Stimulated activated CD4-positive, alpha-beta T cell treated with anti-CD3 and anti-CD28 coated beads, Interleukin-4, amount 100 ng/mL, for 1 hour (primary cell): ENCODE measurements at regions not wholly inside any gene's neighbourhood (a gene's known extent, or its start where the extent isn't known, plus 50 kb on each side); places are given as distances from the start of the nearest gene placed in this dataset.
"Not testable (repeated sequence)": the region's sequence is repeated elsewhere in the genome, so short reads cannot be mapped to it uniquely, and the experiment has no call there.

Experiments
- DNase-seq: peaks from one replicate; pipeline ENCODE4 v3.0.0-alpha.2; 2020

DNA sequence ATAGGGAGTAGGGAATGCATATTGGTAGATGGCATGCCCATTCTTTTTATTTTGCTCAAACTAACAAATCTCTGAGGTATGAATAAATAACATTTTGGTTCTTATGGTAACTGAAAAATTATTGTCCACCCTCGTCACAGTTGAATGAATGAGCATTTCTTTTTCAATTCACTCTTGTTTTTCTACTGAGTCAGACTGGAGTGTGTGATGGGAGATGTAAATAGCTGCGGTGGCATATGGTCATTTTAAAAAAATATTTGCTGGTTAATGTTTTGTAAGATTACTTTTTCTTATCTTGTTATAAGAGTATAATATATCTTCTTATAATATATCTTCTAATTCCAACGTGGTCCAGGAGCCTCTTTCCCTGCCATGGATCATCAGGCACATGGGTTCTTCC lies 586.5 kb downstream of the SLITRK5 start:
- no peak for DNase-seq

DNA sequence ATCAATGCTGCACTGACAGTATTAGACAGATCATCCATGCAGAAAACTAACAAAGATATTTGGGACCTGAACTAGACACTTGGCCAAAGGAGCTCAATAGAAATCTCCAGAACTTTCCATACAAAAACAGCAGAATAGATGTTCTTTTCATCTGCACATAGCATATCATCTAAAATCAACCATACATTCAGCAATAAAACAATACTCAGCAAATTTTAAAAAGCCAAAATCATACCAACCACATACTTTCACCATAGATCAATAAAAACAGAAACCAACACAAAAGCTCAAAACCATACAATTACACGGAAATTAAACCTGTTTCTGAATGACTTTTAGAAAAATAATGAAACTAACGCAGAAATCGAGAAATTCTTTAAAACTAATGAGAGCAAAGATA lies 592.6 kb downstream of the SLITRK5 start:
- no peak for DNase-seq

DNA sequence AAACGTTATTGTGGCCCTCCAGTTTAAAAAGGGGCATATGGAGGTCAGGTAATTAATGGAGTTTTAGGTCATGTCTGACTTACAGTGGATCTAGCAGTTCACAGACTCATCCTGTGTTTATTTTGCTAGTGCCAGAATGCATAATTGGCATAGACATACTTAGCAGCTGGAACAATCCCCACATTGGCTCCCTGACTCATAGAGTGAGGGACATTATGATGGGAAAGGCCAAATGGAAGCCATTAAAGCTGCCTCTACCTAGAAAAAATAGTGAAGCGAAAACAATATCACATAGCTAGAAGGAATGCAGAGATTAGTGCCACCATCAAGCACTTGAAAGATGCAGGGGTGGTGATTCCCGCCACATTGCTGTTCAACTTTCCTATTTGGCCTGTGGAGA lies 610.7 kb downstream of the SLITRK5 start:
- no peak for DNase-seq

DNA sequence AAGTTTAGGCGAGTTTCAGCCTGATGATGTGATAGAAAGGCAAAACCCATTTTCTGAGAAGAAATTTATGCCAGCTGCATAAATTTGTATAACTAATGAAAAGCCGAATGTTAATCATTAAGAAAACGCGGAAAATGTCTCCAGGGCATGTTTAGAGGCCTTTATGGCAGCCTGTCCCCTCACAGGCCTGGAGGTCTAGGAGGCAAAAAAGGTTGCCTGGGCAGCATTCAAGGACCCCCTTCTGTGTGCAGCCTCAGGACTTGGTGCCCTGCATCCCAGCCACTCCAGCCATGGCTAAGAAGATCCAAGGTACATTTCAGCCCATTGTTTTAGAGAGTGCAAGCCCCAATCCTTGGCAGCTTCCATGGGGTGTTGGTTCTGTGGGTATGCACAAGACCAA lies 614.2 kb downstream of the SLITRK5 start:
- no peak for DNase-seq

DNA sequence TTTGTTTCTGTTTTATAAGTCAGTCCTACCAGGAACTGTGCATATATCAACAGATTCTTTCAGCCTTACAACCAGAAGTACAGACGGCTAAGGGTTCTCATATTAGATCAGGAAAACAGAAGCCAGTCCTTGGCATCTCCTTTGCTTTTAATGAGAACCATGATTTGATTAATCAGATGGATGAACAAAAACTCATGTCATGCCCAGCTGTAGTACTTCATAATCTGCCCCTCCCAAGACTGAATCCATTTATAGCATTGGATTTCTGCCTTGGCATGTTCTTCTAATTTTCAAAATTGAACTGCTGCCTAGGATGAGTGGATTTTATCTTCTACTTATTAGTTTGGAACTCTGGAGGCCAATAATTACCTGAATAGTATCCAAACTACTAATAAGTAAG lies 617.2 kb downstream of the SLITRK5 start:
- no peak for DNase-seq

DNA sequence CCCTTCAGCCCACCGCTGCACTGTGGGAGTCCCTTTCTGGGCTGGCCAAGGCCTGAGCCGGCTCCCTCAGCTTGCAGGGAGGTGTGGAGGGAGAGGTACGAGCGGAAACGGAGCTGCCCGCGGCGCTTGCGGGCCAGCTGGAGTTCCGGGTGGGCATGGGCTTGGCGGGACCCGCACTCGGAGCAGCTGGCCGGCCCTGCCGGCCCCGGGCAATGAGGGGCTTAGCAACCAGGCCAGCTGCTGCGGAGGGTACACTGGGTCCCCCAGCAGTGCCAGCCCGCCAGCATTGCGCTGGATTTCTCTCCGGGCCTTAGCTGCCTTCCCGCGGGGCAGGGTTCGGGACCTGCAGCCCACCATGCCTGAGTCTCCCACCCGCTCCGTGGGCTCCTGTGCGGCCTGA lies 620.6 kb downstream of the SLITRK5 start:
- DNase-seq = not testable (repeated sequence)

DNA sequence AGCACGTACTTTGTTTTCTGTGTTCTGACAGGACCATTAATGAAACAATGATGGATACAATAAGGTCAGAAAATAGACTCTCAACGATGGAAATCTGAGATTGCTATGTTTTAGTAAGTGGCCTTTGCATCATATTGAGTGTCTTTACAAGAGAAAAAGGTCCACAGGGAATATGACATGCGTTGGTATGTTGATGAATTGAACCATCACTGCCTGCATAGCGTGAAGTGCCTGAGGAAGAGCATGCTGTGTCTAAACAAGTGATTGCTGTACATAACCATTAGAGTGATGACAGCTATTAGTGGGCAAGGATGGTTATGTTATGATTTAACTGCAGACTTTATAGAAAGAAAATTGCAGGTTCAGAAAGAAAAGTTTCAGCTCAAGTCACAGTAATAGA lies 623.2 kb downstream of the SLITRK5 start:
- no peak for DNase-seq

DNA sequence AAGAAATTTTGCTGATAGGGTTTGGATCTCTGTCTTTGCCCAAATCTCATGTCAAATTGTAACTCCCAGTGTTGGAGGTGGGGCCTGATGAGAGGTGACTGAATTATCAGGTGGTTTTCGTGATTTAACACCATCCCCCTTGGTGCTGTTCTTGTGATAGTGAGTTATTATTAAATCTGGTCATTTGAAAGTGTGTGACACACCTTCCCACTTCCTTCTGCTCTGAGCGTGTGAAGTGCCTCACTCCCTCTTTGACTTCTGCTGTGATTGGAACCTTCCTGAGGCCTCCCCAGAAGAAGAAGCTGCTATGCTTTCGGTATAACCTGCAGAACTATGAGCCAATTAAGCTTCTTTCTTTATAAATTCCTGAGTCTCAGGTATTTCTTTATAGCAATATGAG lies 632.0 kb downstream of the SLITRK5 start:
- DNase-seq = no peak

DNA sequence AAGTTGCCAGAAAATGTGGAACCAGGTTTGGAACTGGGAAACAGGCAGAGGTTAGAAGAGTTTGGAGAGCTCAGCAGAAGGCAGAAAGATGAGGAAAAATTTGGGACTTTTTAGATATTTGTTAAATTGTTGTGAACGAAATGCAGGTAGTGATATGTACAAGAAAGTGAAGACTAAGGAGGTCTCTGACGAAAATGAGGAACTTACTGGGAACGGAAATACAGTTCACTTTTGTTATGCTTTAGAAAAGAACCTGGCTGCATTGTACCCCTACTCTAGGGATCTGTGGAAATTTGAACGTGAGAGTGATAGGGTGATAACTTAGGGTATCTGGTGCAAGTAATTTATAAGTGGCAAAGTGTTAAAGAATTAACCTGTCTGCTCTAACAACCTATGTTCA lies 632.4 kb downstream of the SLITRK5 start:
- DNase-seq = no peak

DNA sequence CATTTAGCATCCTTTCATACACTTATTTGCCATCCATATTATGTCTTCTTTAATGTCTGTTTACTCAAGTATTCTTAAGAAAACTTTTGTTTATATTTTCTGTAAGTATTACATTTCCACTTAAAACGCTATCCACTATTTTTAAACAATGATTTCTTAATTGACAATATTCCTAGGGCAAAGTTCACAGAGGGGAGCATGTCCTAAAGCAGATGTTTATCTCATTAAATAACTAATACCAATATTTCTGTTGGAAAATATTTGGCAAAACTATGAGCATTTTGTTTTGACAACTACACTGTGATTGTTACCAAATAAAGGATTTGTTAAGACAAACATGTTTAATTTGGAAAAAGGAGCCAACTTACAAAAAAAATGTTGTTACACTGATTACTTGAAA lies 643.3 kb downstream of the SLITRK5 start:
- no peak for DNase-seq

DNA sequence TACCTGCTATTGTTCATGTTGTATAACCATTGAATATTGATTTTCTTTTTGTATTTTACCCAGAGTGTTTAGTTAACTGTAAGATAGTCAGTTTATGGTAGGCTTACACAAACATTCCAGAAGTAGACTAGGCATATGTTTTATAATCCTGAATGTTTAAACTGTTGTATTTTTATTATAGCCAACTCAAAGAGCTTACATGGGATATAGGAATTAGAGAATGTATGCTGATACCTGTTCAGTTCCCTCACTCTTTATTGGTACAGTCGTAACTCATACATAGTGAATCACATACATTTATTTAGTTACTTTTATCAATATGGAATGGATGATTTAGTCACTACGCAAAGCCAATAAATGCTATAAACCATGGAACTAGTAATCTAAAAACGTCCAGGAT lies 657.9 kb downstream of the SLITRK5 start:
- no peak for DNase-seq

DNA sequence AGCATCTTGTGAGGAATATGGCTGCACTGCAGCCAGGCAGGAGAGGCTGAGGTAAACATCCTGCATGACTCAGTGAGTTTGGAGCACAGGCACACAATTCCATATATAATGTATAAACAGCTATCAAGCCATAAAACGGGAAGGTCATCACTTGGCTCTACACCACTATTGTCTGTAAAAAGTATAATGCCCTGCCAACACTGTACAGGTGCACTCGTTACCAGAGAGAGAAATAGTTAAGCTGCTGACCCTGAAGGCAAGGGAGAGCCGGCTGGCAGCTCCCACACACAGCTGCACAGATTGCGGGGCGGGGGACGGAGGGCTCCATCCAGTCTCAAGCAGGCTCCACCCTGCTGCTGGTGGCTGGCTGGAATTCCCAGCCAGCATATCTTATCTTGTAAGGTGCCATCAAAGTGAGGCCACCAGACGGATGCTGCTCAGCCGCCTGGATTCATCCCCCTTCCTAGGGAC lies 668.1 kb downstream of the SLITRK5 start:
- DNase-seq = no peak

DNA sequence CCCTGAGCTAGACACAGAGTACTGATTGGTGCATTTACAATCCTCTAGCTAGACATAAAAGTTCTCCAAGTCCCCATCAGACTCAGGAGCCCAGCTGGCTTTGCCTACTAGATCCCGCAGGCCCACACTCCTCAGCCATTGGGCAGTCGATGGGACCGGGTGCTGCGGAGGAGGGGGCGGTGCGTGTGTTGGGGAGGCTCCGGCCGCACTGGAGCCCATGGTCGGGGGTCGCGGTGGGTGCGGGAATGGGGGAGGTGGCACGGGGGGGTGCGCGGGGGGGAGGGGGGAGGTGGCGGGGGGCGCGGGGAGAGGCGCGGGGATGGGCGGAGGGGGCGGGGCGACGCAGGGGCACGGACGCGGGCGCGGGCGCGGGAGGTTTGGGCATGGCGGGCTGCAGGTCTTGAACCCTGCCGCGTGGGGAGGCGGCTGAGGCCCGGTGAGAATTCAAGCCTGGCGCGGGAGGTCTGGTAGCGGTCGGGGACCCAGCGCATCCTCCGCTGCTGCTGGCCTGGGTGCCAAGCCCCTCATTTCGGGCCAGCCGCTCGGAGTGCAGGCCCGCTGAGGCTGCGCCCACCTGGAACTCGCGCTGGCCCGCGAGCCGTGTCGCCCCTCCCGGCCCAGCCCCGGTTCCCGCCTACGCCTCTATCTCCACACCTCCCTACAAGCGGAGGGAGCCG lies 674.1 kb downstream of the SLITRK5 start:
- no peak for DNase-seq

DNA sequence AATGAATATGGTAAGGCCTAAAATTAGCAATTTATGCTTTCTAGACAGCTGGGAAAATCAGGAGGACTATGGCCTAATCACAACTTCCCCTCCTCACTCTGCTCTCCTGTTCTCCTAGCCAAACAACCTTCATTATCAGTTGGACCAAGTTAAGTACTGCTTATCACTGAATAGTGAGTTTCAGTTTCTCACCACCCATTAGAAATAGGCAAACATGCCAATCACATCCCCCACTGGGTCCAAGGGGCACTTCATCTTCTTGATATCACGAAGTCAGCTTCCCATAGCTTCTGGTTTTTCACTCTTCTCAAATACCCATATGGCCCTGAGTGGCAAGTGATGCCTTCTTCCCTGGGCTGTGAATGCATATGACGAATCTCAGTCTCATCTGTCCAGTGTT lies 689.6 kb downstream of the SLITRK5 start:
- no peak for DNase-seq

DNA sequence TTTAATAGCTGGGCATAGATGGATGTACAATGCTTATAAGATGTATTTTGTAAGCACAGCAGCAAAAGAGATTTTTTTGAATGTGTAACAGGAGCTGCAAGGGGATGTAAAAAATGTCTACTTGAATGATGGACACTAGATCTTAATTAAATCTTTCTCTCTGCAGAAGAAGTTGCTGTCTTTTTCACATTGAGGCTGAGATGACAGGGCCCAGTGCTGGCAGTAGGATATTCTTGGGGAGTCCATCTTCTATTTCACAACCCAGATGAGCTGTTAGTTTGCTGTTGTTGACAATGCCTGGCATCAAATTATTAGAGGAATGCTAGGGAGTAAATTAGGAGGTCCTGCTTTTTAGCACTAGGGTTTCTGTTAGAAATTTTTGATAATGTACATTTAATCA lies 698.7 kb downstream of the SLITRK5 start:
- DNase-seq = no peak

DNA sequence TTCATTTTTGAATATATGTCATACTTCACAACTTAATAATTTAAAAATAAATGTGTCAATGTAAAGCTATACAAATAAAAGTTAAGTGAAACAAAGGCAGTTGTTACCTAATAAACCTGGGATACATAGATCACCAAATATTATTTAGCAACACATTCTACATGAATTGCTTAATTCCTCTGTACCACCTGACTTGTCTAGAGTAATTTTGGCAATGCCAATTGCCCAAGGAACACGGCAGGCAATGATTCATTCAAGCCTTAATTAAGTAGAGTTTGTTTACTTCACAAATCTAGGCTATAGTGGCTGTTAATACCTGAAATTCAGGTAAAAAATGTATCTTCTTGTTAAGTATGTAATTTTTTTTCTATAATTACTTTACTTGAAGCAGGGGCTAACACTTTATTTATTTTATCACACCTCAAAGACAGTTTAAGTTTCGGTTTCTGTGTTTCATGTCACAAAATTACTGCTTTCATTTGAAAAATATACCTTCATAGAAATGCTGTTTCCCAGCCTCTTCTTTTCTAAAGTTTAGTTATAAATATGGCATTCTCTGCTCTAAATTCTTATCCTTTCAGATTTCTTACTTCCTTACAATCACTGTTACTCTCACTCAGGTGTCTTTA lies 705.7 kb downstream of the SLITRK5 start:
- no peak for DNase-seq

DNA sequence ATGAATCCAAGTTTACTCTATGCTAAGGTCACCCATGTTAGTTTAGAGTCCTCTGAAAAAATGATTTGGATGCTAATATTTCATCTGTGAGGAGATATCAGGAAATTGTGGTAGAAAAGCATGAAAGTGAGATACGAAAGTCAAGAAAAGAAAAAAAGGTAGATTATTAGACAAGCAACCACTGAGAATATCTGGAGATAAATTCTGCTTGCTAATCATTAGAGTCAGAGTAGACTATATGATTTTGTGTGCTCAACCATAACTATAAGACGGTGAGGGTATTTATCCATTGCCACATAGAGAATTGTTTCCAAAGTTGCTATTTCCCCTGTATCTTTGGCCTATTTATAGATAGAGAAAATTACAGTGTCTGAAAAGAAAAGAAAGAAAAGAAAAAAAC lies 706.7 kb downstream of the SLITRK5 start:
- DNase-seq = no peak

DNA sequence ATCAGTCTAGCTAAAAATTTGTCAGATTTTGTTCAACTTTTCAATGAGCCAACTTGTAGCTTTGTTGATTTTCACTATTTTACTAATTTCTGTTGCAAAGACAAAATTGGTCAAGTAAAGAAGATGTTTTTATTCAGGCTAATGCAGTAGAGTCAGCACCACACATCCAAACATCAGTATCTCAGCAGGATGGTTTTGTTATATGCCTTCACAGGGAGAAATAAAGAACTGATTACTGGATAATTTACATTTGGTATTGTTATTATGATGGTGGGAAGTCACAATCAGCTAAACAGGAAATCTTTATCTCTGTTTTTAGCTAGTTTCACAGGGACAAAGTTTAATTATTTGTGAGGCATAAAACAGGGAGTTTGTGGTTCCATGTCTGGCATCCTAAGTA lies 713.4 kb downstream of the SLITRK5 start:
- DNase-seq = no peak

DNA sequence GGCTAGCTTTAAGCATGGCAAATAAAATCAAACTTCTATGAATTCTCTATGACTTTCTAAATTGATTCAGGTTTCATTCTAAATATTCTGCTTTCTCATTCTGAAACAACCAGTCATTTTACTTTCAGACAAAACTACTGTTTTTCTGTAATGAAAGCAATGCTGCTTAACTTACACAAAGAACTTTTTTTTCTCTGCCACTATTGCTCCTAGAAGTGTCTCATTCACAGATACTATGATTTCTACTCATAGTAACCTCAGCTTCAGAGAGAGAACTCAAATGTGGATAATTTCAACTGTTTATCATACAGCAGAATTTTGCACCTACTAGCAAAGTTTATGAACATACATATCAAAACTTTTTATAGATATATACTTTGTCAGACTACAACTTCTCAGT lies 724.6 kb downstream of the SLITRK5 start:
- DNase-seq = no peak

DNA sequence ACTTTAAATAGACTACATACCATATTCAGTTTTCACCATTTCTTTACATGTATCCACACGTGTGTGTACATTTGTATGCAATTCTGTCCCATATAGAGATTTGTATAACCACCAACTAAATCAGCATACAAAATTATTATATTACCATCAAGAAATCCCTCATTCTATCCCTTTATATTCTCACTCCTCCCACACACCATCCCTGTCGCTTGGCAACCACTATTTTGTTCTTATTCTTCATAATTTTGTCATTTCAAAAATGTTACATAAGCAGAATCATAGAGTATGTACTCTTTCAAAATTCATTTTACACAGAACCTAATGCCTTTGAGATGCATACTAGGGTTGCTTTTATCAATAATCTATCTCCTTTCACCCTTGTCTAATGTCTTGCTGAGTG lies 740.5 kb downstream of the SLITRK5 start:
- no peak for DNase-seq

DNA sequence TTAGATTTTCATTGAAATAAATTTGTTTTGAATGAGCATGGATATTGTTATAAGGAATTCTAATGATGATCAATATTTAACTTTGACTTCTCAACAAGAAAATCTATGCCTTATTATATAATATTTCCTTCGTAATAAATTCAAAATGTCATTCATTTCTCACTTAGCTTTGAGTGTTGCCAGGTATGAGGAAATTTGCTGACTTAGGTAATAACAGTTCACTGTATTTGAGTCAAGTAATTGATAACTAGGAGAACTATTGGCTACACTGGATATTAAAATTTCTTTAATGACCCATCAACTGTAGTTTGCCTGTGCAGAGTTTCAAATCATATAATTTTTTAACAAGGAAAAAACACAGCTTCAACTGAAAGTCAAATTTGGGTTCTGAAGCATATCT lies 746.6 kb downstream of the SLITRK5 start:
- no peak for DNase-seq

DNA sequence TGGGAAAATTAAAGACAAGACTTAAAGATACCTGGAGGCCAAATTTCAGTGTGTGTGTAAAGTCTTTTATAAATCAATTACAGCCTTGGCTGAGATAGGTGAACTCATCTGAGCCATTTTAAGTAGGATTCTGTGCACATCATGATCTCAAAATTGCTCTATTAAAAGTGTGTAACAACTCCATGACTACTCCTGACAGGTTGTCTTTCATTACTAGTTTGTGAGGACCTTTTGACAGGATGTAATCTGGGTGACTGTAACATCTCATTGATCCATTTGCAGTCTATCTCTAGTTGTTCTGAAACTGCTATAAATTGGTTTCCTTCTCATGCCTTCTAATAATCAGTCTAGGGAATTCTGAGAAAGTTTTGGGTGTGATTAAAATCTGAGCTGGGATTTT lies 753.3 kb downstream of the SLITRK5 start:
- no peak for DNase-seq

DNA sequence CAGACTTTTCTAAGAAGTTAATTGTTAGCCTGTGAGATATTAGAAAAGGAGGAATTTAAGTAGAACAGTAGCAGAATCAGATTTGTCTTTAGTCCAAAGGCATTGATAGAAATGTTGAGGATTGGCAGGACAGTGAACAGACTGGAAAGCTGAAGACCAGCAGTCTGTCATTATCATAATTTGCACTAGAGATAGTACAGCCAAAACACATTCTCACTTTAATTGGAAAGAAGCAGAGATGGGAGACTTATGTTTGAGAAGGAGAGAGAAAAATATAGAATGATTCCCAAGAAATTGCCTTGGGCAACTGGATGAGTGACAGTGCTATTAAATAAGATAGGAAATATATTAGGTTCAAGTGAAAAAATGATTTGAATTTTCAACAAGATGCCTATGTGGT lies 755.5 kb downstream of the SLITRK5 start:
- no peak for DNase-seq

DNA sequence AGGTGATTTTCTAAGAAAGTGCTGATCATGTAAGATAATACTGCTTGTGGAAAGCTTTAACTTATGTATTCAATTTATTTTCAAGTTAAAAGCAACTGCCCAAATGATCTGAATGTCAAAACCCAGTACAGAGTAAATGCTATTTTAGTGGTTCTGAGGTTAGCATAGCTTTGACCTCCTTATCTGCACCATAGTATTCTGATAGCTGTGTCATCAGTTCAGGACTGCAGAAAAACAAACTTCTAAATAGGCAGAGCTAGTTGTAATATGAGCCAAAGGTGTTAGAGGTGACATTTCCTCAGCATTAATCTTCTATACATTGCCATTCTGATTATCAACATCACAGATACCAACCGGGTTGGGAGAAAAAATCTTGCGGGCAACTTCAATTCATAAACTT lies 758.7 kb downstream of the SLITRK5 start:
- no peak for DNase-seq

DNA sequence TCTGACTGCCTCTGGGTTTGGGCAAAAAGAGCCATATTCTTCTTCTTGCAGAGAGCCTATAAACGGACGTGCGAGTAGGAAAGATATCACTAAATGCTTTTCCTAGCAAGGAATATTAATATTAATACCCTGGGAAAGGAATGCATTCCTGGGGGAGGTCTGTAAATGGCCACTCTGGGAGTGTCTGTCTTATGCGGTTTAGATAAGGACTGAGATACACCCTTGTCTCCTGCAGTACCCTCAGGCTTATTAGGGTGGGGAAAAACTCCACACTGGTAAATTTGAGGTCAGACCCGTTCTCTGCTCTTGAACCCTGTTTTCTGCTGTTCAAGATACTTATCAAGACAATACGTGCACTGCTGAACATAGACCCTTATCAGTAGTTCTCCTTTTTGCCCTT lies 763.8 kb downstream of the SLITRK5 start:
- no peak for DNase-seq
